Muscle layer of duodenum (tissue), 2 donors: ENCODE measurements at regions not wholly inside any gene's neighbourhood (a gene's known extent, or its start where the extent isn't known, plus 50 kb on each side); places are given as distances from the start of the nearest gene placed in this dataset.

Experiments used
- H3K27ac ChIP-seq: one replicate; pipeline ENCODE4 v1.7.0; 2013; ENCODE audit warnings: mild to moderate bottlenecking, low read length
- H3K27me3 ChIP-seq: one replicate; pipeline ENCODE4 v1.7.0; 2013; ENCODE audit warnings: low read depth, mild to moderate bottlenecking, control low read depth, low read length
- H3K36me3 ChIP-seq, 2 donors: one replicate each; pipeline ENCODE4 v1.7.0; 2013; ENCODE audit warnings: low read length in 2 of 2, control low read depth in 1 of 2, mild to moderate bottlenecking in 1 of 2; ENCODE audit not compliant: insufficient read depth in 2 of 2, control insufficient read depth in 1 of 2
- H3K4me1 ChIP-seq, 2 donors: one replicate each; pipeline ENCODE4 v1.7.0; 2013; ENCODE audit warnings: low read length in 2 of 2, mild to moderate bottlenecking in 2 of 2, control low read depth in 1 of 2, moderate library complexity in 1 of 2; ENCODE audit not compliant: insufficient read depth in 2 of 2, control insufficient read depth in 1 of 2
- H3K4me3 ChIP-seq, 2 donors: one replicate each; pipeline ENCODE4 v1.7.0; 2013; ENCODE audit warnings: low read length in 2 of 2, low read depth in 1 of 2, mild to moderate bottlenecking in 1 of 2
- H3K9me3 ChIP-seq, 2 donors: one replicate each; pipeline ENCODE4 v1.7.0; 2013; ENCODE audit warnings: low read length in 2 of 2, control low read depth in 1 of 2, mild to moderate bottlenecking in 1 of 2; ENCODE audit not compliant: control insufficient read depth in 1 of 2
- donor health status: healthy.

- Histone ChIP-seq H3K9me3 (no peaks in the 10 kb centered on the region), H3K36me3 (no peaks in the 10 kb centered on the region), H3K27me3 (no peaks in the 10 kb centered on the region), H3K4me1 (no peaks in the 10 kb centered on the region), H3K4me3 (no peak overlapping the region), H3K27ac (no peak overlapping the region)
Measured at GRCh38 chr6:104252276-104252675, 607.4 kb downstream of the HACE1 start.

- no peaks in the 10 kb centered on the region for H3K4me1 ChIP-seq
- H3K27ac ChIP-seq = no peak overlapping the region
- H3K9me3 ChIP-seq = no peaks in the 10 kb centered on the region
- no peaks in the 10 kb centered on the region for H3K36me3 ChIP-seq
- H3K4me3 ChIP-seq = no peak overlapping the region
- H3K27me3 ChIP-seq = no peaks in the 10 kb centered on the region
Measured at GRCh38 chr6:104251651-104252050, 608.1 kb downstream of the HACE1 start.

- no peaks in the 10 kb centered on the region for H3K36me3 ChIP-seq
- no peaks in the 10 kb centered on the region for H3K4me1 ChIP-seq
- H3K27ac ChIP-seq = no peak overlapping the region
- H3K27me3 ChIP-seq = no peaks in the 10 kb centered on the region
- no peak overlapping the region for H3K4me3 ChIP-seq
- H3K9me3 ChIP-seq = no peaks in the 10 kb centered on the region
Measured at GRCh38 chr6:104240865-104241264, 618.9 kb downstream of the HACE1 start.

DNA sequence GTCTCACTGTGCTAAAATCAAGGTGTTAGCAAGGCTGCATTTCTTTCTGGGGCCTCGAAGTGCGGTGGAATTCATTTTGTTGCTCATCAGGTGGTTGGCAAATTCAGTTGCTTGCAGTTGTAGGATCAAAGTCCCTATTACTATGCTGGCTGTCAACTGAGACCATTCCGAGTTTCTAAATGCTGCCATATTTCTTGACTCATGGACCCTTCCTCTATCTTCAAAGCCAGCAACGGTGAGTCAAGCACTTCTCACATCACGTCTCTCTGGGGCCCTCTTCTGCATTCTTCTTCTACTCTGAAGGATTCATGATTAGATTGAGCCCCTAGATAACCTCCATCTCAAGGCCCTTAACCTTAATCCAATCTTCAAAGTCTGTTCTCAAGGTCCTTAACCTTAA is 619.7 kb downstream of the HACE1 start:
- Histone ChIP-seq H3K4me1 (no peaks in the 10 kb centered on the region), H3K27ac (no peak overlapping the region), H3K4me3 (no peak overlapping the region), H3K9me3 (no peaks in the 10 kb centered on the region), H3K27me3 (no peaks in the 10 kb centered on the region), H3K36me3 (no peaks in the 10 kb centered on the region)

DNA sequence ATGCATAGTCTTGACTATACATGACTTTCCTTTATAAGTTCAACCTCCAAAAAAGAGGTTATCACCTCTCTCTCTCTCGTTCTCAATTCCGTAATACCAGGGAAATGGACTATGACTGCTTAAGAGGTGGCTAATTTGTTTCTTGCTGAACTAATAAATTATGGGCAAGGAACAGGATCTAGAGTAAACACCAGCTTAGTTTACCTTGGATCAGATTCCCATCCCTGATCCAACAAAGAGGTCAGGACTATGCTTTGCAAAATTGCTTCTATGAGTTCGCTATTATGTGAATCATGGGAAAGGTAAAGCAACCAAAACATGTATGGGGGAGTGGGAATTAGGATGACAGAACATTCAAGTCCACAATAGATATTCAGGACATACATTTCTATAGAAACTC is 630.7 kb downstream of the HACE1 start:
- Histone ChIP-seq H3K9me3 (no peaks in the 10 kb centered on the region), H3K4me3 (no peak overlapping the region), H3K4me1 (peaks cover 0 to 4% of the 10 kb centered on the region in 2 donors), H3K27ac (no peak overlapping the region), H3K27me3 (no peaks in the 10 kb centered on the region), H3K36me3 (no peaks in the 10 kb centered on the region)

GRCh38 chr6:104227508-104227907 is 632.2 kb downstream of the HACE1 start:
- no peaks in the 10 kb centered on the region for H3K9me3 ChIP-seq
- no peaks in the 10 kb centered on the region for H3K36me3 ChIP-seq
- no peak overlapping the region for H3K27ac ChIP-seq
- peaks cover 0 to 4% of the 10 kb centered on the region in 2 donors for H3K4me1 ChIP-seq
- H3K4me3 ChIP-seq = no peak overlapping the region
- H3K27me3 ChIP-seq = no peaks in the 10 kb centered on the region

GRCh38 chr6:104226790-104227446 is 632.8 kb downstream of the HACE1 start:
- H3K4me3 ChIP-seq = no peak overlapping the region
- no peaks in the 10 kb centered on the region for H3K36me3 ChIP-seq
- H3K9me3 ChIP-seq = no peaks in the 10 kb centered on the region
- H3K27ac ChIP-seq = no peak overlapping the region
- H3K27me3 ChIP-seq = no peaks in the 10 kb centered on the region
- H3K4me1 ChIP-seq = peaks cover 0 to 4% of the 10 kb centered on the region in 2 donors

- H3K9me3 ChIP-seq = no peaks in the 10 kb centered on the region
- H3K4me3 ChIP-seq = no peak overlapping the region
- no peaks in the 10 kb centered on the region for H3K27me3 ChIP-seq
- H3K4me1 ChIP-seq = no peaks in the 10 kb centered on the region
- H3K27ac ChIP-seq = no peak overlapping the region
- no peaks in the 10 kb centered on the region for H3K36me3 ChIP-seq
Measured at GRCh38 chr6:104218116-104218515, 641.6 kb downstream of the HACE1 start.

DNA sequence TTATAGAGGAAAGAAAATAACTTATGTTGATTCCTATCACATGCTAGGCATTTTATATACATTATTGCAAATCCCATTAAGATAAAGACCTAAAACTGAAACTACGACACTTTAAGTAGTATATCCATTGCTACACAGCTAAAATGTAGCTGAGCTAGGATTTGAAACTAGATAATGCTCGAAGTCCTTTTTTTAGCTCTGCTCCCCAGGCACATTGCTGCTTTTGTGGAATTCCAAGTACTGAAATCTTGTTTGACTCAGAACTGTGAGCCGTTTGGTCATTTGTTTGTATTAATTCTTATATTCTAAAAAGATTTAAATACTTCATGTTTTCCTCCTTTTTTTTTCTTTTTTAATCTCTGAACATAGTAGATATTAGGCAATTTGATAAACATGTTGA is 644.8 kb downstream of the HACE1 start:
- H3K4me1 ChIP-seq = no peaks in the 10 kb centered on the region
- H3K9me3 ChIP-seq = no peaks in the 10 kb centered on the region
- no peaks in the 10 kb centered on the region for H3K36me3 ChIP-seq
- H3K27me3 ChIP-seq = no peaks in the 10 kb centered on the region
- no peak overlapping the region for H3K4me3 ChIP-seq
- no peak overlapping the region for H3K27ac ChIP-seq

DNA sequence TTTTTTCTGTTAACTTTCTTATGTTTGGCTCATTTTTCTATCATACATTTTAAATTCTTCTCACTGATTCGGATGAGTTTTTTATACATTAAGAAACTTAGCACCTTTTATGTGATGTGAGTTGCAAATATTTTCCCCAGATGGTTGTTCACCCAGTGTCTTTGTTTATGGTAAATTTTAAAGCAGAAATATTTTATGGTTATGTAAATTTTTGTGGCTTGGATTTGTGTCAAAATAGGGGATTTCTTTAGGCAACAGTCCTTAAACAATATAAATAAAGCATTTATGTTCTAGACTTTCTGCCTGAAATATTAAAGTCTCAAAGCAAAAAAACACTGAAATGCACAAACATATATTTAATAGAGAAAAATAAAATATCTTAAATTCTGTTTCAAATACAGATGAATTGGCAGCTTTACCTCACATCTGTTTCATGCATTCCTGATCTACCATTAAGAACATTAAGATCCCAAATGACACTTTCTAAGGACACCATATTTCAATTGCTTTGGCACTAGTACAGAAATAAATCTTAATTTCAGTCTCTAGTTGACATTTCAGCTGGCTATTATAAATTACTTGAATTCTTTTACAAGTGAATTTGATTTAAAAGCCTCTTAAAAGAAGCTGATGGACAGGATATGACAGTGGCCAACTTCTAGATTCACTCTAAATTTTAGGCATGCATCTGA is 646.6 kb downstream of the HACE1 start:
- Histone ChIP-seq H3K9me3 (no peaks in the 10 kb centered on the region), H3K27ac (no peak overlapping the region), H3K27me3 (no peaks in the 10 kb centered on the region), H3K36me3 (no peaks in the 10 kb centered on the region), H3K4me1 (no peaks in the 10 kb centered on the region), H3K4me3 (no peak overlapping the region)

- Histone ChIP-seq H3K4me3 (no peak overlapping the region), H3K36me3 (no peaks in the 10 kb centered on the region), H3K27ac (no peak overlapping the region)
Measured at GRCh38 chr6:104207635-104208034, 652.1 kb downstream of the HACE1 start.

DNA sequence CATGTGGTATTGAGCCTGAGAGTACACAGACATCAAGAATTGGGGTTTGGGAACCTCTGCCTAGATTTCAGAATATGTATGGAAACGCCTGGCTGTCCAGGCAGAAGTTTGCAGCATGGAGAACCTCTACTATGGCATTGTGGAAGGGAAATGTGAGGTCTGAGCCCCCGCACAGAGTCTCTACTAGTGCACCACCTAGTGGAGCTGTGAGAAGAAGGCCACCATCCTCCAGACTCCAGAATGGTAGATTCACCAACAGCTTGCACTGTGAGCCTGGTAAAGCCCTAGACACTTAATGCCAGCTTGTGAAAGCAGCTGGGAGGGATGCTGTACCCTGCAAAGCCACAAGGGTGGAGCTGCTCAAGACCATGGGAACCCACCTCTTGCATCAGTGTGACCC is 658.2 kb downstream of the HACE1 start:
- Histone ChIP-seq H3K27me3 (no peaks in the 10 kb centered on the region), H3K36me3 (no peaks in the 10 kb centered on the region), H3K9me3 (peaks cover 0 to 14% of the 10 kb centered on the region in 2 donors), H3K27ac (no peak overlapping the region), H3K4me1 (no peaks in the 10 kb centered on the region), H3K4me3 (no peak overlapping the region)

More at GRCh38 chr6:104207635-104208034, 652.1 kb downstream of the HACE1 start:
- Histone ChIP-seq H3K4me1 (no peaks in the 10 kb centered on the region), H3K9me3 (peaks cover 0 to 9% of the 10 kb centered on the region in 2 donors), H3K27me3 (no peaks in the 10 kb centered on the region)
